HCT116 (cell line): ENCODE measurements at regions not wholly inside any gene's neighbourhood (a gene's known extent, or its start where the extent isn't known, plus 50 kb on each side); places are given as distances from the start of the nearest gene placed in this dataset.

Experiments
- ATAC-seq: fragments of 200-7000 bp; cut with Tn5 transposase; 2 replicates; pipeline ENCODE4 v1.9.1; 2020; ENCODE audit warnings: mild to moderate bottlenecking, moderate library complexity
- BruUV-seq: library from RNA; stranded (reverse); fragments of 400-500 nt; replicated peaks from 2 replicates; lab custom pipeline; 2021; lab: Mats Ljungman, UMichigan
- CTCF ChIA-PET: fragments of 300-600 bp; sonication (Branson Sonifier 250); formaldehyde crosslinking; loops from one replicate; lab custom pipeline; 2021; ENCODE audit warnings: antibody characterized with exemption; lab: Charles Lee
- POLR2A ChIA-PET: fragments of 300-600, 350-600 bp; sonication (Branson Sonifier 250); formaldehyde crosslinking; loops from one replicate; lab custom pipeline; 2021; ENCODE audit warnings: antibody characterized with exemption; lab: Charles Lee
- RAD21 ChIA-PET, 2 experiments: fragments of 300-600 bp; sonication (Branson Sonifier 250); formaldehyde crosslinking; loops; one replicate each; lab custom pipeline; 2023; ENCODE audit warnings: low total read pairs in 2 of 2; ENCODE audit not compliant: uncharacterized antibody in 2 of 2, unreplicated experiment in 2 of 2, low non-redundant PET in 1 of 2; lab: Charles Lee
- DNase-seq: peaks from one replicate; pipeline ENCODE4 v3.0.0-alpha.2; 2010; ENCODE audit warnings: low read depth, low spot score
- H2AFZ ChIP-seq: fragments of 200-600 bp; shearing (Covaris generic), sonication (generic); 2 replicates; pipeline ENCODE4 v1.6.1; 2017; ENCODE audit warnings: low read depth, mixed run types, mixed read lengths, antibody characterized with exemption, low read length; ENCODE audit not compliant: poor library complexity, severe bottlenecking
- H3K27ac ChIP-seq: 2 replicates; pipeline ENCODE4 v1.5.1; 2012; ENCODE audit warnings: low read depth, low read length
- H3K27me3 ChIP-seq: fragments of 200-600 bp; sonication (generic); 2 replicates; pipeline ENCODE4 v1.6.1; 2016; ENCODE audit warnings: mixed run types, low read length, mixed read lengths; ENCODE audit not compliant: insufficient read depth
- H3K36me3 ChIP-seq, 2 experiments: fragments of 200-500 bp in 1 of 2; fragments of 200-600 bp in 1 of 2; sonication (Bioruptor generic) in 1 of 2; sonication (generic) in 1 of 2; 2 replicates each; pipeline versions ENCODE4 v1.5.1 to v1.6.1; 2014 to 2016; ENCODE audit warnings: low read length in 2 of 2, inconsistent platforms in 1 of 2, mixed read lengths in 1 of 2, mixed run types in 1 of 2; ENCODE audit not compliant: insufficient read depth in 2 of 2, control insufficient read depth in 1 of 2
- H3K4me1 ChIP-seq, 2 experiments: fragments of 200-600 bp in 1 of 2; sonication (generic) in 1 of 2; 2 replicates each; pipeline versions ENCODE4 v1.5.1 to v1.6.1; 2012 to 2017; ENCODE audit warnings: low read length in 2 of 2, inconsistent platforms in 1 of 2, mild to moderate bottlenecking in 1 of 2, mixed read lengths in 1 of 2, mixed run types in 1 of 2, moderate library complexity in 1 of 2; ENCODE audit not compliant: insufficient read depth in 2 of 2, control insufficient read depth in 1 of 2
- H3K4me2 ChIP-seq: fragments of 200-600 bp; sonication (generic); 2 replicates; pipeline ENCODE4 v1.6.1; 2017; ENCODE audit warnings: mixed run types, low read length, mixed read lengths
- H3K4me3 ChIP-seq, 2 experiments: fragments of 200-600 bp in 1 of 2; sonication (generic) in 1 of 2; replicated peaks in 1 of 2; 2 replicates each; pipeline ENCODE4 v1.5.1; 2011 to 2016; ENCODE audit warnings: low read length in 2 of 2, control low read depth in 1 of 2, low read depth in 1 of 2, mild to moderate bottlenecking in 1 of 2, mixed read lengths in 1 of 2, mixed run types in 1 of 2
- H3K79me2 ChIP-seq: fragments of 200-600 bp; sonication (generic); 2 replicates; pipeline ENCODE4 v1.6.1; 2017; ENCODE audit warnings: mild to moderate bottlenecking, mixed run types, low read length, moderate library complexity, mixed read lengths; ENCODE audit not compliant: insufficient read depth
- H3K9ac ChIP-seq: fragments of 200-600 bp; sonication (generic); 2 replicates; pipeline ENCODE4 v1.6.1; 2016; ENCODE audit warnings: low read length, mixed read lengths
- H3K9me2 ChIP-seq: fragments of 200-600 bp; sonication (generic), shearing (Covaris generic); 2 replicates; pipeline ENCODE4 v1.6.1; 2017; ENCODE audit warnings: mixed run types, mild to moderate bottlenecking, moderate library complexity; ENCODE audit not compliant: insufficient read depth
- H3K9me3 ChIP-seq, 2 experiments: fragments of 200-500 bp in 1 of 2; fragments of 200-600 bp in 1 of 2; sonication (Bioruptor generic) in 1 of 2; sonication (generic) in 1 of 2; 2 replicates each; pipeline ENCODE4 v1.6.1; 2014 to 2017; ENCODE audit warnings: low read length in 2 of 2, mixed read lengths in 2 of 2, inconsistent platforms in 1 of 2, low read depth in 1 of 2, mild to moderate bottlenecking in 1 of 2, mixed run types in 1 of 2, moderate library complexity in 1 of 2; ENCODE audit not compliant: control insufficient read depth in 1 of 2, insufficient read depth in 1 of 2
- H4K20me1 ChIP-seq: fragments of 200-600 bp; sonication (generic), shearing (Covaris generic); 2 replicates; pipeline ENCODE4 v1.6.1; 2017; ENCODE audit warnings: mixed run types, mild to moderate bottlenecking, moderate library complexity; ENCODE audit not compliant: insufficient read depth
- CEBPB ChIP-seq: IDR thresholded peaks from 2 replicates; pipeline ENCODE4 v1.6.1; 2012; ENCODE audit warnings: low read depth
- CTCF ChIP-seq, 3 experiments: fragments of 200-600 bp in 1 of 3; sonication (generic) in 1 of 3; IDR thresholded peaks in 2 of 3; conservative IDR thresholded peaks in 1 of 3; 2 replicates each; pipeline ENCODE4 v1.5.1; 2012 to 2017; ENCODE audit warnings: low read depth in 2 of 3, low read length in 2 of 3, antibody characterized with exemption in 1 of 3, borderline replicate concordance in 1 of 3, control low read depth in 1 of 3, mild to moderate bottlenecking in 1 of 3, mixed read lengths in 1 of 3, mixed run types in 1 of 3, moderate library complexity in 1 of 3; ENCODE audit not compliant: insufficient read depth in 1 of 3
- EZH2phosphoT487 ChIP-seq: fragments of 200-600 bp; IDR thresholded peaks from 2 replicates; pipeline ENCODE4 v1.6.1; 2018; ENCODE audit warnings: antibody characterized with exemption, borderline replicate concordance
- FOSL1 ChIP-seq: IDR thresholded peaks from 2 replicates; pipeline ENCODE4 v1.6.1; 2012; ENCODE audit warnings: low read depth
- POLR2A ChIP-seq: IDR thresholded peaks from 2 replicates; pipeline ENCODE4 v1.7.0; 2011; ENCODE audit warnings: borderline replicate concordance; ENCODE audit not compliant: insufficient read depth, insufficient read length; ENCODE audit errors: extremely low read depth
- POLR2AphosphoS5 ChIP-seq: IDR thresholded peaks from 2 replicates; pipeline ENCODE4 v1.6.1; 2011; ENCODE audit warnings: mild to moderate bottlenecking, low read depth, low read length, moderate library complexity
- SP1 ChIP-seq: IDR thresholded peaks from 2 replicates; pipeline ENCODE4 v1.6.1; 2012; ENCODE audit warnings: low read depth
- YY1 ChIP-seq: IDR thresholded peaks from 2 replicates; pipeline ENCODE4 v1.6.1; 2011; ENCODE audit warnings: low read length, low read depth, moderate library complexity, mild to moderate bottlenecking; ENCODE audit not compliant: insufficient replicate concordance; ENCODE audit errors: extremely low read depth
- intact Hi-C: fragments of 100-400 bp; cut with micrococcal nuclease; formaldehyde crosslinking; loops from 2 replicates; pipeline ENCODE4 v1.10.0; 2022

GRCh38 chr6:132959639-132960326, 145.4 kb downstream of the RPS12 start:
- BruUV-seq, result no TSS peak
- no peaks in the 10 kb centered on the region for H4K20me1 ChIP-seq
- no peak overlapping the region for H3K27ac ChIP-seq
- no peak overlapping the region for H3K4me3 ChIP-seq
- intact Hi-C loops, result loop anchor here (5.0 to 10.0 kb wide), 2 partner anchors 228 to 955 kb away; no protein-coding TSS in a partner anchor
- no peaks in the 10 kb centered on the region for H3K9me2 ChIP-seq
- no peak overlapping the region for H3K4me2 ChIP-seq
- TF ChIP-seq EZH2phosphoT487 (no peak), POLR2A (no peak), POLR2AphosphoS5 (no peak), CTCF (IDR thresholded peaks at IDR 0.05 in 2 of 3, conservative IDR thresholded peaks at IDR 0.05 in 1 of 3; ENCODE audit: borderline replicate concordance in 1 of 3, insufficient read depth in 1 of 3, low read depth in 2 of 3, low read length in 2 of 3) (no peak), YY1 (no peak), CEBPB (no peak), FOSL1 (no peak), SP1 (no peak)
- ChIA-PET POLR2A (no interaction called here), CTCF (interaction anchor here (1.4 kb wide), 1 partner anchor 129 kb away, joined by 3 read pairs; no protein-coding TSS in a partner anchor), RAD21 (no interaction called here)
- no peaks in the 10 kb centered on the region for H3K9me3 ChIP-seq
- no peaks in the 10 kb centered on the region for H3K36me3 ChIP-seq
- H3K4me1 ChIP-seq, result no peaks in the 10 kb centered on the region
- no peaks in the 10 kb centered on the region for H3K27me3 ChIP-seq
- no peak for DNase-seq
- no peak overlapping the region for H3K9ac ChIP-seq
- H3K79me2 ChIP-seq, result no peaks in the 10 kb centered on the region
- no peak overlapping the region for H2AFZ ChIP-seq
- ATAC-seq, result no peak
